ENCODE measurements at regions not wholly inside any gene's neighbourhood (a gene's known extent, or its start where the extent isn't known, plus 50 kb on each side); places are given as distances from the start of the nearest gene placed in this dataset.

DNA sequence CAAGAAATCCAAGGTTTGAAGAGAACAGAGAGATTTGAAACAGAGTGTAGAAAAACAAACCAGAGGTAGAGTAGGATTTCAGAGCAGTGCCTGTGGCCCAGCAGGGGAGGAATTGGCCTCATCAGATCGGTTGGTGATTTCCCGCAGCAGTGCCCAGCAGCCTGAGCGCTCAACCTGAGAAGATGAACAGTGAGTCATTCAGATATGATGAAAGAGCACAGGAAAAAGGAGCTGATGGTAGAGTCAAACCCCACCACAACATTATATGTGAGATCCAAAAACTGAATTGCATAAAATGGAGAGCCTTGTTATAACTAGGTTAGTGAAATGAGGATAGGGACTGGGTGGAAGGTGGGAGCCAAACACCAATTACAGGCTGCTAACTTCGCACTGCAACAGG is 248.9 kb downstream of the PIK3R1 start:
- TF ChIP-seq, protein P1, sequence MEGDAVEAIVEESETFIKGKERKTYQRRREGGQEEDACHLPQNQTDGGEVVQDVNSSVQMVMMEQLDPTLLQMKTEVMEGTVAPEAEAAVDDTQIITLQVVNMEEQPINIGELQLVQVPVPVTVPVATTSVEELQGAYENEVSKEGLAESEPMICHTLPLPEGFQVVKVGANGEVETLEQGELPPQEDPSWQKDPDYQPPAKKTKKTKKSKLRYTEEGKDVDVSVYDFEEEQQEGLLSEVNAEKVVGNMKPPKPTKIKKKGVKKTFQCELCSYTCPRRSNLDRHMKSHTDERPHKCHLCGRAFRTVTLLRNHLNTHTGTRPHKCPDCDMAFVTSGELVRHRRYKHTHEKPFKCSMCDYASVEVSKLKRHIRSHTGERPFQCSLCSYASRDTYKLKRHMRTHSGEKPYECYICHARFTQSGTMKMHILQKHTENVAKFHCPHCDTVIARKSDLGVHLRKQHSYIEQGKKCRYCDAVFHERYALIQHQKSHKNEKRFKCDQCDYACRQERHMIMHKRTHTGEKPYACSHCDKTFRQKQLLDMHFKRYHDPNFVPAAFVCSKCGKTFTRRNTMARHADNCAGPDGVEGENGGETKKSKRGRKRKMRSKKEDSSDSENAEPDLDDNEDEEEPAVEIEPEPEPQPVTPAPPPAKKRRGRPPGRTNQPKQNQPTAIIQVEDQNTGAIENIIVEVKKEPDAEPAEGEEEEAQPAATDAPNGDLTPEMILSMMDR (IDR thresholded peaks at IDR 0.05 in 8 of 11, conservative IDR thresholded peaks at IDR 0.05 in 3 of 11), result no peak
- no peak for TF ChIP-seq POLR2A (IDR thresholded peaks at IDR 0.05)
- TF ChIP-seq POLR2AphosphoS5 (IDR thresholded peaks at IDR 0.05), result no peak
